Body of pancreas (tissue), 4 donors: ENCODE measurements at regions not wholly inside any gene's neighbourhood (a gene's known extent, or its start where the extent isn't known, plus 50 kb on each side); places are given as distances from the start of the nearest gene placed in this dataset.

Experiments
- ATAC-seq: fragments of 150-250 bp; one replicate; pipeline ENCODE4 v1.9.1; 2016
- DNase-seq, 4 donors: peaks; one replicate each; pipeline ENCODE4 v3.0.0-alpha.2; 2019
- H3K27ac ChIP-seq, 4 donors: fragments of 200-600 bp; sonication (generic); 1 replicate in 3 of 4; 2 replicates in 1 of 4; pipeline versions ENCODE4 v1.5.1 to v1.6.1; 2016 to 2019; ENCODE audit warnings: mild to moderate bottlenecking in 1 of 4, mixed read lengths in 1 of 4, moderate library complexity in 1 of 4
- H3K27me3 ChIP-seq, 2 donors: fragments of 200-600 bp; sonication (generic); one replicate each; pipeline ENCODE4 v1.6.0; 2016; ENCODE audit warnings: mild to moderate bottlenecking in 1 of 2
- H3K36me3 ChIP-seq, 2 donors: fragments of 200-600 bp; sonication (generic); replicated peaks in 1 of 2; 2 replicates each; pipeline ENCODE4 v1.5.1; 2016; ENCODE audit warnings: low read depth in 2 of 2; ENCODE audit not compliant: insufficient read depth in 1 of 2
- H3K4me1 ChIP-seq: fragments of 200-600 bp; sonication (generic); one replicate; pipeline ENCODE4 v1.6.0; 2016
- H3K4me3 ChIP-seq, 2 donors: fragments of 200-600 bp; sonication (generic); 1 replicate in 1 of 2; 2 replicates in 1 of 2; pipeline ENCODE4 v1.5.1; 2016 to 2019
- H3K9me3 ChIP-seq, 3 donors: fragments of 200-600 bp; sonication (generic); 1 replicate in 2 of 3; 2 replicates in 1 of 3; pipeline ENCODE4 v1.5.1; 2016
- POLR2A ChIP-seq, 3 donors: fragments of 450-650 bp; IDR thresholded peaks; one replicate each; pipeline ENCODE4 v1.6.1; 2016; ENCODE audit warnings: antibody characterized with exemption in 3 of 3, mild to moderate bottlenecking in 2 of 3
- WGBS, 2 donors: methylation state at CpG; one replicate each; pipeline ENCODE4 v1.1.5; 2017; 5-methylcytosine and 5-hydroxymethylcytosine counted together
- intact Hi-C: fragments of 100-400 bp; cut with DNase I; formaldehyde crosslinking; loops from one replicate; pipeline ENCODE4 v1.15.1; 2023
- TF ChIP-seq, protein P1 (sequence below), 7 experiments: fragments of 450-650 bp in 4 of 7; fragments of 200-600 bp in 3 of 7; sonication (generic) in 3 of 7; IDR thresholded peaks; one replicate each; pipeline ENCODE4 v1.5.1; 2016 to 2019; ENCODE audit warnings: antibody characterized with exemption in 7 of 7

DNA sequence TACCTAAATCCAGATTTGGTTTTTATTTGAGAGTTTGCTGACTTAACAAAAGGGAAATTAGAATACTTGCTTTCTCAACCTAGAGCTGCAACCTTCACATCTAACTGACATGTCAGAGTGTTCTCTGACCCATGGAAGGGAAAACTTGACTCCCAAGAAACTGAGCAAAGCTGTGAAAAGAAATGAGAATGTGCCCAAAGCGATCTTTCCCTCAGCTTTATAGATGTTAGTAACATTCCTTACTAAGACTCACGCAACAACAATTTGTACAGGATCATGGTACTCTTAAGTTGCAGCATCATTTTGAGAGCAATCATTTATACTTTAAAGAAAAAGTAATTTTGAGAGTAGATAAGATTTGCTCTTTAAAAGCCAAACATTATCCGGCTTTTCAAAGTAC lies 117.0 kb upstream of the FBXL7 start:
- H3K27me3 ChIP-seq = no peaks in the 10 kb centered on the region
- H3K9me3 ChIP-seq = no peaks in the 10 kb centered on the region
- intact Hi-C loops = no loop called here
- H3K36me3 ChIP-seq = no peaks in the 10 kb centered on the region
- WGBS, 2 donors = 62 to 71% methylated on average over 3 of the region's 3 CpGs
- no peak overlapping the region for H3K27ac ChIP-seq
- ATAC-seq = no peak
- H3K4me1 ChIP-seq = no peaks in the 10 kb centered on the region
- H3K4me3 ChIP-seq = no peak overlapping the region
- TF ChIP-seq POLR2A (IDR thresholded peaks at IDR 0.05) = no peak
- TF ChIP-seq, protein P1, sequence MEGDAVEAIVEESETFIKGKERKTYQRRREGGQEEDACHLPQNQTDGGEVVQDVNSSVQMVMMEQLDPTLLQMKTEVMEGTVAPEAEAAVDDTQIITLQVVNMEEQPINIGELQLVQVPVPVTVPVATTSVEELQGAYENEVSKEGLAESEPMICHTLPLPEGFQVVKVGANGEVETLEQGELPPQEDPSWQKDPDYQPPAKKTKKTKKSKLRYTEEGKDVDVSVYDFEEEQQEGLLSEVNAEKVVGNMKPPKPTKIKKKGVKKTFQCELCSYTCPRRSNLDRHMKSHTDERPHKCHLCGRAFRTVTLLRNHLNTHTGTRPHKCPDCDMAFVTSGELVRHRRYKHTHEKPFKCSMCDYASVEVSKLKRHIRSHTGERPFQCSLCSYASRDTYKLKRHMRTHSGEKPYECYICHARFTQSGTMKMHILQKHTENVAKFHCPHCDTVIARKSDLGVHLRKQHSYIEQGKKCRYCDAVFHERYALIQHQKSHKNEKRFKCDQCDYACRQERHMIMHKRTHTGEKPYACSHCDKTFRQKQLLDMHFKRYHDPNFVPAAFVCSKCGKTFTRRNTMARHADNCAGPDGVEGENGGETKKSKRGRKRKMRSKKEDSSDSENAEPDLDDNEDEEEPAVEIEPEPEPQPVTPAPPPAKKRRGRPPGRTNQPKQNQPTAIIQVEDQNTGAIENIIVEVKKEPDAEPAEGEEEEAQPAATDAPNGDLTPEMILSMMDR (IDR thresholded peaks at IDR 0.05) = no peak
- no peak for DNase-seq

GRCh38 chr5:15377573-15378340 lies 122.2 kb upstream of the FBXL7 start:
- Histone ChIP-seq H3K4me3 (no peak overlapping the region), H3K27ac (no peak overlapping the region), H3K36me3 (no peaks in the 10 kb centered on the region), H3K27me3 (no peaks in the 10 kb centered on the region), H3K9me3 (no peaks in the 10 kb centered on the region), H3K4me1 (no peaks in the 10 kb centered on the region)
- intact Hi-C loops = no loop called here
- ATAC-seq (no peak), DNase-seq (no peak)
- TF ChIP-seq POLR2A (IDR thresholded peaks at IDR 0.05) = no peak
- TF ChIP-seq, protein P1 (IDR thresholded peaks at IDR 0.05) = no peak
- WGBS, 2 donors = 52 to 59% methylated on average over 2 of the region's 2 CpGs

DNA sequence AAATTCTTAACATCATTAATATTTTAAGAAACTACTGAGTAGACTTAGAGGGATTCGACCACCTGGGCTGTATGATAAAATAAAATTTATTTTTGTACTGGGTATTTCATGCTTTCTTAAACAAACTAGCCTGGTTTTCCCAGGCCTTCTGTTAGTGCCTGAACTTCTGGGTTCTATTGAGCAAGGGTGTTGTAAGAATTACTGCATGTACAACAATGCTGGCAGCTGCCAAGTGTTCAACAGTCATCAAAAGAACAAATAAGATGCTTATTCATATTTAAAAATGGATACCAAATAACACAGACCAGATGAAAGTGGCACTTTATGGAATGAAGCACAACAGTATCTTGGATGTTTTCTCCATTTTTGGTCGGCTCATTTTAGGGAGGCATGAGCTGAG lies 123.2 kb upstream of the FBXL7 start:
- no peaks in the 10 kb centered on the region for H3K36me3 ChIP-seq
- H3K27me3 ChIP-seq = no peaks in the 10 kb centered on the region
- ATAC-seq (no peak), DNase-seq (no peak)
- no peak overlapping the region for H3K27ac ChIP-seq
- H3K9me3 ChIP-seq = no peaks in the 10 kb centered on the region
- intact Hi-C loops = no loop called here
- TF ChIP-seq, protein P1 (IDR thresholded peaks at IDR 0.05) = no peak
- TF ChIP-seq POLR2A (IDR thresholded peaks at IDR 0.05) = no peak
- WGBS, 2 donors = 44 to 46% methylated on average over 2 of the region's 2 CpGs
- H3K4me1 ChIP-seq = no peaks in the 10 kb centered on the region
- H3K4me3 ChIP-seq = no peak overlapping the region

GRCh38 chr5:15376088-15376487 lies 123.9 kb upstream of the FBXL7 start:
- intact Hi-C loops = no loop called here
- Histone ChIP-seq H3K9me3 (no peaks in the 10 kb centered on the region), H3K4me3 (no peak overlapping the region), H3K36me3 (no peaks in the 10 kb centered on the region), H3K27me3 (no peaks in the 10 kb centered on the region), H3K27ac (no peak overlapping the region), H3K4me1 (no peaks in the 10 kb centered on the region)
- DNase-seq (no peak), ATAC-seq (no peak)
- TF ChIP-seq, protein P1 (IDR thresholded peaks at IDR 0.05) = no peak
- no peak for TF ChIP-seq POLR2A (IDR thresholded peaks at IDR 0.05)
- 21 to 32% methylated on average over 1 of the region's 1 CpG for WGBS, 2 donors

DNA sequence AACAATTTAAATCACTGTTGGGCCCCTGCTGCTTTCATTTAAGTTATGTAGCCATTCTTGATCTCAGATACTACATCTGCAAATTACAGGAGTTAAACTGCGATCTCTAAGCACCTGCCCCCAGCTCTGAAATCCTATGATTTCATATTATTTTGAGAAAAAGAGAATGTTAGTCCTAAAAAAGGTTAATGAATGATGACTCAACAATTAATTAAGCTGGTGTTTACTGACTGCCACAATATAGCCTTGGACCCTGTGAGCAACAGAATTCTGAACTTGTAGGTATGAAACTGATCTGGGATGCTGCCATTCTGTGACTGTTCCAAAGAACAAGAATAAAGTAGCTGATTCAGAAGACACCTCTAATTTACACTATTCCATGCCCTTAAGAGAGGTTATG lies 124.4 kb upstream of the FBXL7 start:
- no peak for ATAC-seq
- H3K4me3 ChIP-seq = no peak overlapping the region
- no peak overlapping the region for H3K27ac ChIP-seq
- H3K9me3 ChIP-seq = no peaks in the 10 kb centered on the region
- WGBS, 2 donors = 20 to 27% methylated on average over 1 of the region's 1 CpG
- H3K4me1 ChIP-seq = no peaks in the 10 kb centered on the region
- intact Hi-C loops = no loop called here
- no peaks in the 10 kb centered on the region for H3K27me3 ChIP-seq
- TF ChIP-seq, protein P1 (IDR thresholded peaks at IDR 0.05) = no peak
- TF ChIP-seq POLR2A (IDR thresholded peaks at IDR 0.05) = no peak
- H3K36me3 ChIP-seq = no peaks in the 10 kb centered on the region
- no peak for DNase-seq
